ENCODE measurements at regions not wholly inside any gene's neighbourhood (a gene's known extent, or its start where the extent isn't known, plus 50 kb on each side); places are given as distances from the start of the nearest gene placed in this dataset.

DNA sequence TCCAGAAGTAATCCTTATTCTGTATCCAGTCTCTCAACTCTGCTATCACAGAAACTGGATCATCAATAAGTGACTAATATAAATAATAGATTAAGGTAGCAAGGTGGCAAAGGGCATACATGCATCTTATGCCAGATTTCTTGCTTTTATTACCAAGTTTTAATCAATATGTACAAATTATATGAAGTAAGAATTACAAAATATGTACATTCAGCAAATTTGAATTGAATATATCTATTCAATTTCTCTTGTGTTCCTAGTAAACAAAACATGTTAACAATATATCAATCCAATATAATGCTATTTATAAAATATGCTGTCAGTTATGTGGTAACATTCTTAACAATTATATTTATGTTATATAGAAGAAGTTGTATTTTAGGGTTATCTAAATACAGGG lies 488.7 kb upstream of the COX7C start:
- TF ChIP-seq EP300 (IDR thresholded peaks at IDR 0.05; ENCODE audit: borderline replicate concordance) (no peak), NFIC (IDR thresholded peaks at IDR 0.05) (no peak), CEBPB (IDR thresholded peaks at IDR 0.05) (no peak), EGR1 (IDR thresholded peaks at IDR 0.05) (no peak), ZBTB7A (IDR thresholded peaks at IDR 0.05; ENCODE audit: low read depth) (no peak), YY1 (IDR thresholded peaks at IDR 0.05; ENCODE audit: low read depth) (no peak)
- TF ChIP-seq, protein P1, sequence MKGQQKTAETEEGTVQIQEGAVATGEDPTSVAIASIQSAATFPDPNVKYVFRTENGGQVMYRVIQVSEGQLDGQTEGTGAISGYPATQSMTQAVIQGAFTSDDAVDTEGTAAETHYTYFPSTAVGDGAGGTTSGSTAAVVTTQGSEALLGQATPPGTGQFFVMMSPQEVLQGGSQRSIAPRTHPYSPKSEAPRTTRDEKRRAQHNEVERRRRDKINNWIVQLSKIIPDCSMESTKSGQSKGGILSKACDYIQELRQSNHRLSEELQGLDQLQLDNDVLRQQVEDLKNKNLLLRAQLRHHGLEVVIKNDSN (IDR thresholded peaks at IDR 0.05): no peak

DNA sequence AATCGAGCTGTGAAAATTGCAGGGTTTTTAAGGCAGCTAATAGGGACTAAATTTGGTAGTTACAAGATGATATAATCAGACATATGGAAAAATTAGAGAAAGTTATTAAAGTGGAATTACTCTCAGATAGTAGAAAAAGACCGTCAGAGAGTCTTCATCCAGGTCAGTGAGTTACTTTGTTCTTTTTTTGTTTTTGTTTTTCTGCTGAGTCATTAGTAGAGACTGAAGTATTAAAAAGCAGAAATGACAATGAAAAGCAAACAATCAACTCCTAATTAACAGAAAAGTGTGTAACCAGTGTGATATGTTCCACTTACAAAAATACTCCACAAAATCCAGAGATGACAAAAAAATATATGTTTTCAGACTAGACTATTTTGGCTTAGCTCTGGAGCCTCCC lies 480.4 kb upstream of the COX7C start:
- TF ChIP-seq, protein P1 (IDR thresholded peaks at IDR 0.05): no peak
- TF ChIP-seq EP300 (IDR thresholded peaks at IDR 0.05; ENCODE audit: borderline replicate concordance): no peak
- TF ChIP-seq ZBTB7A (IDR thresholded peaks at IDR 0.05; ENCODE audit: low read depth): no peak
- no peak for TF ChIP-seq TAF1 (IDR thresholded peaks at IDR 0.05; ENCODE audit: low read depth)
- TF ChIP-seq, protein P2, sequence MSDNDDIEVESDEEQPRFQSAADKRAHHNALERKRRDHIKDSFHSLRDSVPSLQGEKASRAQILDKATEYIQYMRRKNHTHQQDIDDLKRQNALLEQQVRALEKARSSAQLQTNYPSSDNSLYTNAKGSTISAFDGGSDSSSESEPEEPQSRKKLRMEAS (IDR thresholded peaks at IDR 0.05): no peak
- no peak for TF ChIP-seq TEAD4 (IDR thresholded peaks at IDR 0.05)
- no peak for TF ChIP-seq TCF12 (IDR thresholded peaks at IDR 0.05; ENCODE audit: low read depth)

DNA sequence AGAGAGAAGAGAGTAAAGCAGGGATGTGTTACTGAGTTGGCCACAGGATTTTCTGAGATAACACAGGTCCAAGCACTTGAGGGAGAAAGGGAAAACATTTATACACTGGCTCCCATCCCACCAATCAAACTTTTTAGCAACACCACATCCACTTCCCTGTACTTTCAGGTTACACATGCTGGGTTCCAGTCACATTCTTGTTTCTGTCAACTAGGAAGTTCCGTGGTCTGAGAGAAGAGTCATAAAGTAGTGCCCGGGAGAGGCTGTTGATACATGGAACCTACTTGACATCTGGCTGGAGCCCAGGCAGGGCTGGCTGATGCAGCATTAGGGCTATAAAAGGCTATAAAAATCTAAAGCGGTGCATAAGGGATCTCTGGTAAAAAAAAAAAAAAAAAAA lies 473.9 kb upstream of the COX7C start:
- no peak for TF ChIP-seq CREB1 (IDR thresholded peaks at IDR 0.05; ENCODE audit: low read depth)
- TF ChIP-seq, protein P2 (IDR thresholded peaks at IDR 0.05): no peak
- TF ChIP-seq EGR1 (IDR thresholded peaks at IDR 0.05): no peak

GRCh38 chr5:86152988-86153560 lies 464.7 kb upstream of the COX7C start:
- no peak for TF ChIP-seq NFIC (IDR thresholded peaks at IDR 0.05)
- TF ChIP-seq TAF1 (IDR thresholded peaks at IDR 0.05; ENCODE audit: low read depth): no peak
- no peak for TF ChIP-seq RAD21 (IDR thresholded peaks at IDR 0.05; ENCODE audit: low read depth)
- no peak for TF ChIP-seq TEAD4 (IDR thresholded peaks at IDR 0.05)
- TF ChIP-seq FOXM1 (IDR thresholded peaks at IDR 0.05; ENCODE audit: borderline replicate concordance, low read depth): no peak

GRCh38 chr5:86155796-86156195 lies 461.9 kb upstream of the COX7C start:
- TF ChIP-seq, protein P1 (IDR thresholded peaks at IDR 0.05): no peak
- TF ChIP-seq CREB1 (IDR thresholded peaks at IDR 0.05; ENCODE audit: low read depth) (no peak), ZBTB7A (IDR thresholded peaks at IDR 0.05; ENCODE audit: low read depth) (no peak), EGR1 (IDR thresholded peaks at IDR 0.05) (no peak), TEAD4 (IDR thresholded peaks at IDR 0.05) (no peak), RAD21 (IDR thresholded peaks at IDR 0.05; ENCODE audit: low read depth) (no peak), CEBPB (IDR thresholded peaks at IDR 0.05) (no peak), FOXM1 (IDR thresholded peaks at IDR 0.05; ENCODE audit: borderline replicate concordance, low read depth) (no peak), TCF12 (IDR thresholded peaks at IDR 0.05; ENCODE audit: low read depth) (no peak), YY1 (IDR thresholded peaks at IDR 0.05; ENCODE audit: low read depth) (no peak), TAF1 (IDR thresholded peaks at IDR 0.05; ENCODE audit: low read depth) (no peak), NFIC (IDR thresholded peaks at IDR 0.05) (no peak), EP300 (IDR thresholded peaks at IDR 0.05; ENCODE audit: borderline replicate concordance) (no peak)
- TF ChIP-seq, protein P3, sequence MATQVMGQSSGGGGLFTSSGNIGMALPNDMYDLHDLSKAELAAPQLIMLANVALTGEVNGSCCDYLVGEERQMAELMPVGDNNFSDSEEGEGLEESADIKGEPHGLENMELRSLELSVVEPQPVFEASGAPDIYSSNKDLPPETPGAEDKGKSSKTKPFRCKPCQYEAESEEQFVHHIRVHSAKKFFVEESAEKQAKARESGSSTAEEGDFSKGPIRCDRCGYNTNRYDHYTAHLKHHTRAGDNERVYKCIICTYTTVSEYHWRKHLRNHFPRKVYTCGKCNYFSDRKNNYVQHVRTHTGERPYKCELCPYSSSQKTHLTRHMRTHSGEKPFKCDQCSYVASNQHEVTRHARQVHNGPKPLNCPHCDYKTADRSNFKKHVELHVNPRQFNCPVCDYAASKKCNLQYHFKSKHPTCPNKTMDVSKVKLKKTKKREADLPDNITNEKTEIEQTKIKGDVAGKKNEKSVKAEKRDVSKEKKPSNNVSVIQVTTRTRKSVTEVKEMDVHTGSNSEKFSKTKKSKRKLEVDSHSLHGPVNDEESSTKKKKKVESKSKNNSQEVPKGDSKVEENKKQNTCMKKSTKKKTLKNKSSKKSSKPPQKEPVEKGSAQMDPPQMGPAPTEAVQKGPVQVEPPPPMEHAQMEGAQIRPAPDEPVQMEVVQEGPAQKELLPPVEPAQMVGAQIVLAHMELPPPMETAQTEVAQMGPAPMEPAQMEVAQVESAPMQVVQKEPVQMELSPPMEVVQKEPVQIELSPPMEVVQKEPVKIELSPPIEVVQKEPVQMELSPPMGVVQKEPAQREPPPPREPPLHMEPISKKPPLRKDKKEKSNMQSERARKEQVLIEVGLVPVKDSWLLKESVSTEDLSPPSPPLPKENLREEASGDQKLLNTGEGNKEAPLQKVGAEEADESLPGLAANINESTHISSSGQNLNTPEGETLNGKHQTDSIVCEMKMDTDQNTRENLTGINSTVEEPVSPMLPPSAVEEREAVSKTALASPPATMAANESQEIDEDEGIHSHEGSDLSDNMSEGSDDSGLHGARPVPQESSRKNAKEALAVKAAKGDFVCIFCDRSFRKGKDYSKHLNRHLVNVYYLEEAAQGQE (IDR thresholded peaks at IDR 0.05; ENCODE audit: low read depth): no peak

DNA sequence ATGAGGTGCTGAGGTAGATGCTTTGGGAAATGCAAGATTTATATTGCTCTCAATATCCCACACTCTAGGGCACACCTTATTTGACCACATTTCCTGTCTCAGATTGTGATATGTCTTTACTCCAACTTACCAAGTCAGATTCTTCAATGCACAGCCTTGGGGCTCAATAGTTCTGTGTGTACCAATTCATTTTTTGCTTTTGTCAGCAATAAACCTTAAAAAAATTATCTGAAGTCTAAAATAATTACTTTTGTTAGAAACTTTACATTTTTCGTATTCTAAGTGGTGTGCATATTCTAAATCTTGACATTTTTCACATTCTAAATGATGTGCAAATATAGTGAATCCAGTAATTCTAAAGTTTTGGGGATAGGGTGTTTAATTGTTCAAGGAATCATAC lies 447.5 kb upstream of the COX7C start:
- TF ChIP-seq NFIC (IDR thresholded peaks at IDR 0.05): no peak
- TF ChIP-seq, protein P1 (IDR thresholded peaks at IDR 0.05): no peak
- no peak for TF ChIP-seq YY1 (IDR thresholded peaks at IDR 0.05; ENCODE audit: low read depth)
- no peak for TF ChIP-seq TAF1 (IDR thresholded peaks at IDR 0.05; ENCODE audit: low read depth)
- no peak for TF ChIP-seq EGR1 (IDR thresholded peaks at IDR 0.05)
- TF ChIP-seq CEBPB (IDR thresholded peaks at IDR 0.05): no peak
- no peak for TF ChIP-seq ZBTB7A (IDR thresholded peaks at IDR 0.05; ENCODE audit: low read depth)
- TF ChIP-seq TCF12 (IDR thresholded peaks at IDR 0.05; ENCODE audit: low read depth): no peak
- TF ChIP-seq TEAD4 (IDR thresholded peaks at IDR 0.05): no peak
- TF ChIP-seq RAD21 (IDR thresholded peaks at IDR 0.05; ENCODE audit: low read depth): no peak
- TF ChIP-seq CREB1 (IDR thresholded peaks at IDR 0.05; ENCODE audit: low read depth): no peak
- no peak for TF ChIP-seq FOXM1 (IDR thresholded peaks at IDR 0.05; ENCODE audit: borderline replicate concordance, low read depth)

GRCh38 chr5:86175224-86175623 lies 442.5 kb upstream of the COX7C start:
- TF ChIP-seq, protein P1 (IDR thresholded peaks at IDR 0.05): no peak
- TF ChIP-seq TCF12 (IDR thresholded peaks at IDR 0.05; ENCODE audit: low read depth) (no peak), RAD21 (IDR thresholded peaks at IDR 0.05; ENCODE audit: low read depth) (no peak), EGR1 (IDR thresholded peaks at IDR 0.05) (no peak), TAF1 (IDR thresholded peaks at IDR 0.05; ENCODE audit: low read depth) (no peak), NFIC (IDR thresholded peaks at IDR 0.05) (no peak), FOXM1 (IDR thresholded peaks at IDR 0.05; ENCODE audit: borderline replicate concordance, low read depth) (no peak), CEBPB (IDR thresholded peaks at IDR 0.05) (no peak), YY1 (IDR thresholded peaks at IDR 0.05; ENCODE audit: low read depth) (no peak), EP300 (IDR thresholded peaks at IDR 0.05; ENCODE audit: borderline replicate concordance) (no peak), CREB1 (IDR thresholded peaks at IDR 0.05; ENCODE audit: low read depth) (no peak), ZBTB7A (IDR thresholded peaks at IDR 0.05; ENCODE audit: low read depth) (no peak), TEAD4 (IDR thresholded peaks at IDR 0.05) (no peak)
- TF ChIP-seq, protein P2 (IDR thresholded peaks at IDR 0.05): no peak
